K562 (cell line): ENCODE measurements at regions not wholly inside any gene's neighbourhood (a gene's known extent, or its start where the extent isn't known, plus 50 kb on each side); places are given as distances from the start of the nearest gene placed in this dataset.

Experiments used
- ATAC-seq: fragments of 200-7000 bp; cut with Tn5 transposase; 3 replicates; pipeline ENCODE4 v1.9.1; 2020; ENCODE audit warnings: moderate library complexity
- BruUV-seq: library from RNA; stranded (reverse); fragments of 400-500 nt; replicated peaks from 2 replicates; lab custom pipeline; 2021; lab: Mats Ljungman, UMichigan
- CTCF ChIA-PET: fragments of 300-600 bp; formaldehyde crosslinking; extraction: SDS; loops from one replicate; lab custom pipeline; 2021; ENCODE audit warnings: low intra/inter-chr PET ratio; lab: Yijun Ruan, JAX
- POLR2A ChIA-PET: fragments of 300-600, 350-650 bp; sonication (Branson Sonifier 250); formaldehyde crosslinking; extraction: SDS; loops from one replicate; lab custom pipeline; 2021; ENCODE audit warnings: antibody characterized with exemption, inconsistent platforms; lab: Yijun Ruan, JAX
- DNase-seq, 4 experiments: peaks; one replicate each; pipeline versions ENCODE4 v3.0.0 to v3.0.0-alpha.2; 2011 to 2018; ENCODE audit warnings: low spot score in 3 of 4, mixed read lengths in 3 of 4; ENCODE audit errors: extremely low read depth in 1 of 4
- FAIRE-seq: peaks from 2 replicates; lab custom pipeline; 2011; peaks lifted over from hg19 to GRCh38; lab: Jason Lieb, UNC
- H2AFZ ChIP-seq: 2 replicates; pipeline ENCODE4 v1.6.0; 2011; ENCODE audit warnings: low read depth, low read length, control low read depth, inconsistent platforms
- H3K27ac ChIP-seq: fragments of 200-600 bp; 3 replicates; pipeline ENCODE4 v1.8.0; 2011; ENCODE audit warnings: low read depth, mild to moderate bottlenecking, control low read depth, inconsistent platforms, low read length, moderate library complexity, mixed read lengths; ENCODE audit errors: extremely low read depth
- H3K27me3 ChIP-seq, 2 experiments: fragments of 300-600 bp in 1 of 2; 2 replicates in 1 of 2; 3 replicates in 1 of 2; pipeline versions ENCODE4 v1.6.0 to v1.8.0; 2011; ENCODE audit warnings: inconsistent platforms in 2 of 2, low read length in 2 of 2, mild to moderate bottlenecking in 1 of 2, mixed read lengths in 1 of 2, moderate library complexity in 1 of 2; ENCODE audit not compliant: control insufficient read depth in 2 of 2, insufficient read depth in 2 of 2
- H3K36me3 ChIP-seq: fragments of 300-600 bp; 3 replicates; pipeline ENCODE4 v1.8.0; 2011; ENCODE audit warnings: mild to moderate bottlenecking, low read length, inconsistent platforms; ENCODE audit not compliant: control insufficient read depth, insufficient read depth
- H3K4me1 ChIP-seq, 2 experiments: fragments of 200-600 bp in 1 of 2; replicated peaks in 1 of 2; 2 replicates in 1 of 2; 3 replicates in 1 of 2; pipeline versions ENCODE4 v1.5.1 to v1.8.0; 2011; ENCODE audit warnings: inconsistent platforms in 2 of 2, low read length in 2 of 2, mild to moderate bottlenecking in 1 of 2, mixed read lengths in 1 of 2, moderate library complexity in 1 of 2; ENCODE audit not compliant: control insufficient read depth in 2 of 2, insufficient read depth in 2 of 2
- H3K4me2 ChIP-seq: 2 replicates; pipeline ENCODE4 v1.6.1; 2011; ENCODE audit warnings: low read length, control low read depth, inconsistent platforms, mixed read lengths; ENCODE audit not compliant: insufficient read depth
- H3K4me3 ChIP-seq: fragments of 200-600 bp; sonication (generic), shearing (Covaris generic); 2 replicates; pipeline ENCODE4 v1.5.1; 2016; ENCODE audit warnings: control low read depth, inconsistent platforms
- H3K79me2 ChIP-seq: fragments of 200-600 bp; 3 replicates; pipeline ENCODE4 v1.8.0; 2011; ENCODE audit warnings: low read length, inconsistent platforms; ENCODE audit not compliant: control insufficient read depth, insufficient read depth
- H3K9ac ChIP-seq, 2 experiments: 2 replicates each; pipeline versions ENCODE4 v1.6.0 to v1.6.1; 2011; ENCODE audit warnings: low read depth in 2 of 2, low read length in 2 of 2, control low read depth in 1 of 2, inconsistent platforms in 1 of 2, mild to moderate bottlenecking in 1 of 2, mixed read lengths in 1 of 2; ENCODE audit not compliant: insufficient read depth in 1 of 2
- H3K9me1 ChIP-seq: one replicate; pipeline ENCODE4 v1.6.0; 2011; ENCODE audit warnings: inconsistent platforms, mild to moderate bottlenecking, low read length, moderate library complexity; ENCODE audit not compliant: control insufficient read depth, insufficient read depth
- H3K9me3 ChIP-seq: replicated peaks from 2 replicates; pipeline ENCODE4 v1.5.1; 2011; ENCODE audit warnings: low read depth, low read length, inconsistent platforms; ENCODE audit not compliant: control insufficient read depth, insufficient read depth
- H4K20me1 ChIP-seq: replicated peaks from 2 replicates; pipeline ENCODE4 v1.6.1; 2011; ENCODE audit warnings: low read length, inconsistent platforms, mixed read lengths; ENCODE audit not compliant: control insufficient read depth, insufficient read depth
- CAMTA2 ChIP-seq: fragments of 250-450 bp; sonication (Bioruptor Pico); conservative IDR thresholded peaks from 2 replicates; pipeline ENCODE4 v1.5.1; 2022
- ESRRA ChIP-seq: fragments of 450-650 bp; IDR thresholded peaks from 2 replicates; pipeline ENCODE4 v1.6.1; 2014; ENCODE audit warnings: low read depth, mild to moderate bottlenecking, moderate library complexity, borderline replicate concordance
- HES1 ChIP-seq: fragments of 450-650 bp; IDR thresholded peaks from 2 replicates; pipeline ENCODE4 v1.6.1; 2016; ENCODE audit warnings: low read depth, mild to moderate bottlenecking, moderate library complexity
- MITF ChIP-seq: IDR thresholded peaks from 2 replicates; pipeline ENCODE4 v1.6.1; 2014; ENCODE audit warnings: antibody characterized with exemption
- PHB ChIP-seq: fragments of 250-450 bp; sonication (Bioruptor Pico); IDR thresholded peaks from 2 replicates; pipeline ENCODE4 v1.5.0; 2021
- PTBP1 ChIP-seq: fragments of 200-400 bp; formaldehyde crosslinking; IDR thresholded peaks from 2 replicates; pipeline ENCODE4 v1.6.1; 2017; ENCODE audit warnings: low read depth, low read length
- RUNX1 ChIP-seq: sonication (generic); IDR thresholded peaks from 2 replicates; pipeline ENCODE4 v1.6.1; 2016; ENCODE audit warnings: antibody characterized with exemption, low read depth
- SIN3B ChIP-seq: fragments of 450-650 bp; IDR thresholded peaks from 2 replicates; pipeline ENCODE4 v1.6.1; 2017; ENCODE audit warnings: low read depth, mild to moderate bottlenecking, moderate library complexity
- STAT5B ChIP-seq: fragments of 250-450 bp; sonication (Bioruptor Pico); IDR thresholded peaks from 2 replicates; pipeline ENCODE4 v1.8.0; 2021; ENCODE audit warnings: mild to moderate bottlenecking, inconsistent platforms
- USF2 ChIP-seq: sonication (generic); formaldehyde crosslinking; IDR thresholded peaks from 2 replicates; pipeline ENCODE4 v1.5.0; 2020; ENCODE audit warnings: missing genetic modification reagents
- ZBTB33 ChIP-seq: sonication (generic); formaldehyde crosslinking; IDR thresholded peaks from 2 replicates; pipeline ENCODE4 v1.8.1; 2023; ENCODE audit warnings: mild to moderate bottlenecking, missing genetic modification reagents
- ZNF274 ChIP-seq: IDR thresholded peaks from 2 replicates; pipeline ENCODE4 v1.6.1; 2011; ENCODE audit warnings: low read depth, mild to moderate bottlenecking, low read length, moderate library complexity, borderline replicate concordance
- ZNF644 ChIP-seq: fragments of 200-800 bp; sonication (Bioruptor generic); IDR thresholded peaks from 2 replicates; pipeline ENCODE4 v1.6.1; 2016; ENCODE audit warnings: low read depth, missing genetic modification characterization, missing compliant biosample characterization
- WGBS: fragments of 100-300 bp; shearing (Covaris generic); methylation state at CpG from one replicate; pipeline ENCODE4 v1.1.6; 2016; ENCODE audit warnings: low coverage, mixed read lengths; ENCODE audit not compliant: insufficient coverage; ENCODE audit errors: missing lambda C conversion rate; 5-methylcytosine and 5-hydroxymethylcytosine counted together
- in situ Hi-C: fragments of 300-500 bp; cut with MboI; formaldehyde crosslinking; loops from 4 replicates; pipeline ENCODE4 v1.15.0; 2018; ENCODE audit warnings: inconsistent platforms, mixed read lengths
- intact Hi-C: fragments of 100-400 bp; cut with micrococcal nuclease; formaldehyde crosslinking; loops from 2 replicates; pipeline ENCODE4 v1.14.2; 2022

GRCh38 chr5:125129151-125129806 is 382.8 kb upstream of the ZNF608 start:
- no TSS peak for BruUV-seq

GRCh38 chr5:125130591-125130990 is 384.2 kb upstream of the ZNF608 start:
- 0% methylated on average over 2 of the region's 2 CpGs for WGBS
- Histone ChIP-seq H2AFZ (no peak overlapping the region), H3K9me1 (no peaks in the 10 kb centered on the region), H3K27me3 (no peaks in the 10 kb centered on the region), H3K9ac (no peak overlapping the region), H3K79me2 (no peaks in the 10 kb centered on the region), H3K4me3 (no peak overlapping the region), H3K4me2 (no peak overlapping the region), H4K20me1 (no peaks in the 10 kb centered on the region), H3K9me3 (no peaks in the 10 kb centered on the region), H3K4me1 (no peaks in the 10 kb centered on the region), H3K27ac (no peak overlapping the region), H3K36me3 (no peaks in the 10 kb centered on the region)
- FAIRE-seq (no peak), ATAC-seq (no peak), DNase-seq (no peak)
- intact Hi-C loops, result no loop called here
- ChIA-PET CTCF (no interaction called here), POLR2A (no interaction called here)
- in situ Hi-C loops, result no loop called here
- no TSS peak for BruUV-seq
- TF ChIP-seq MITF (no peak), STAT5B (CRISPR knock-in tag) (no peak), ZBTB33 (CRISPR knock-in tag) (no peak), CAMTA2 (no peak), RUNX1 (no peak), SIN3B (no peak), HES1 (no peak), PHB (CRISPR knock-in tag) (no peak), ESRRA (no peak), USF2 (CRISPR knock-in tag) (no peak), ZNF644 (tag) (no peak)

More at GRCh38 chr5:125129151-125129806, 382.8 kb upstream of the ZNF608 start:
- H3K4me3 ChIP-seq, result no peak overlapping the region
- H3K79me2 ChIP-seq, result no peaks in the 10 kb centered on the region
- no peak overlapping the region for H2AFZ ChIP-seq
- TF ChIP-seq PTBP1 (no peak), ZNF274 (no peak)
- DNase-seq (no peak), FAIRE-seq (no peak), ATAC-seq (no peak)
- ChIA-PET POLR2A (no interaction called here), CTCF (no interaction called here)
- H3K9me1 ChIP-seq, result no peaks in the 10 kb centered on the region
- no peaks in the 10 kb centered on the region for H3K27me3 ChIP-seq
- H3K4me2 ChIP-seq, result no peak overlapping the region
- no peaks in the 10 kb centered on the region for H3K4me1 ChIP-seq
- no peaks in the 10 kb centered on the region for H4K20me1 ChIP-seq
- no peak overlapping the region for H3K9ac ChIP-seq
- in situ Hi-C loops (no loop called here), intact Hi-C loops (no loop called here)
- 4% methylated on average over 4 of the region's 4 CpGs for WGBS
- H3K27ac ChIP-seq, result no peak overlapping the region
- no peaks in the 10 kb centered on the region for H3K9me3 ChIP-seq
- no peaks in the 10 kb centered on the region for H3K36me3 ChIP-seq
